T-helper 1 cell treated with Interleukin-12 subunit alpha and Interleukin-12 subunit beta and Interleukin-4 antibody, amounts not matched to agents 30 ng/mL and 1 ng/mL, for 36 hours (primary cell): ENCODE measurements at regions not wholly inside any gene's neighbourhood (a gene's known extent, or its start where the extent isn't known, plus 50 kb on each side); places are given as distances from the start of the nearest gene placed in this dataset.
"Not testable (repeated sequence)": the region's sequence is repeated elsewhere in the genome, so short reads cannot be mapped to it uniquely, and the experiment has no call there.

Experiments used
- intact Hi-C: fragments of 100-400 bp; cut with micrococcal nuclease; formaldehyde crosslinking; loops from one replicate; pipeline ENCODE4 v1.15.1; 2024

DNA sequence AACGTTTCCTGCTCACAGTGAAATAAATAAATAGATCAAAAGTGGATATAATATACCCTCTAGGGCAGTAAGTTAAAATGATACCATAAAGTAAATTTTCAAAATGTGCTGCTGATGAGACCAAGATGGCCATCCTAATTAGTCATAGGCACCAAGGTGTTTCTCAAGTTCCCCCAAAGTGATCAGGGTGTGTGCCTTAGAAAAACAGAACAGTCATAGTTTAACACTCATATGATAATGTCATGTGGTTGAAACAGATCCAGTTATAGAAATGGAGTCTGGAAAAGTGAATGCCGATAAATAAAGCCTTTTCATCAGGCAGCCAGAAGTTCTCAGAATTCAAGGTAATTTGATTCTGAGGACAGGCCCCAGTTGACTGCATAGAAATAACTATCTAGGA is 161.5 kb upstream of the CDKN2B start:
- intact Hi-C loops = no loop called here

DNA sequence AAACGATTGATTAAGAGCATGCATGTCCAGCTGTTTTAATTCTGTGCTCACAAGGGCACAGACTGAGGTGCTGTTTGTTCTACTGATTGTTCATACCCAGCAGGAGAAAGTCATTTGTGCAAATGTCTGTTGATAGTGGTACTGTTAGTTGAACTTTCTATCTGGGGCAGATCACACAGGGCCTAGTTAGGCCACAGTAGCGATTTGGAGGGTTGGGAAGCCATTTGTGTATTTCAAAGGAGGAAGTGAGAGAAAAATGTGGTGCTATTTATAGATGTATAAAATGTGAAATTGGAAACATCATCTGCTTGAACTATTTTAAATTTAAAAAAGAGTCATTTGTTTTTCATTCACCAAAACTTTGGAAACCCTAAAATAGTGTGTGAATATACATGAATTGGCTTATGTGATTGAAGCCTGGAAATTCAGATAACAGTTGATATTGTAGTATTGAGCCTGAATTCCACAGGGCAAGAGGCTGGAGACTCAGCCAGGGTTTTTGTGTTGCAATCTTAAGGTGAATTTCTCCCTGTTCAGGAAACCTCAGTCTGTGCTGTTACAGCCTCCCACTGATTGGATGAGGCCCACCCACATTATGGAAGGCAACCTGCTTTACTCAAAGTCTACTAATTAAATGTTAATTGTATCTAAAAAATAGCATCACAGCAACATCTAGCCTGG is 162.0 kb upstream of the CDKN2B start:
- intact Hi-C loops = no loop called here

DNA sequence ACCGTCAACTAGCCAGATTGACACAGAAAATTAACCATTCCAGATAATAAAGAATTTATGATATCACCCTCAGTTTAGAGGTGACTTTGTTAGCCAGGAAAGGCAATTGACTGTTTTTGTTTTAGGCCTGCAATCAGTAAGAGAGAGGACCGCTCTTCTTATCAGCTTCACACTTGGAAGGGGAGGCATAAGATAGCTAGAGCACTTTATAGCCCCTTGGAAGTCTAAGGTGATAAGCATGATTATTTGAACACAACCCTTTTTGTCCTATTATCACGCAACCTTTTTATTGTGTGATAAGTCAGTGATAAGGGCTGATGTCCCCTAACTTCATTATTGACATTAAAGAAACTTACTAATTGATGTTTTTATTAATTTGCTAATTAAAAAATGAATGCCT is 162.6 kb upstream of the CDKN2B start:
- intact Hi-C loops = no loop called here

DNA sequence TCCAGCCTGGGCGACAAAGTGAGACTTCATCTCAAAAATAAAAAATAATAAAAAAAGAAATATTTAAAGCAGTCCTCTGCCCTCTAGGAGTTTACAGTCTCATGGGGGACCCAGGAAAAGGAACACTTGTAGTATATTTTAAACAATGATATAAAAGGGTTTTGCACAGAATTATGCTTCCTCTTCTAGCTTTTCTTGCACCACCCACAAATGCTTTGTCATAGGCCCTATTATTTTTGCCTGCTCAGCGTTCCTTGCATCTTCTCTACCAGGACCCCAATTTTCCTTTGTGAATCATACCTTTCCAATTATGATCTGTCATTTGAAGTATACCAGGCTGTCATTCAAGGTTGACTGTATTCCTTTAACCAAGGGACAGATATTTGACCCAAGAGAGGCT is 164.8 kb upstream of the CDKN2B start:
- intact Hi-C loops = no loop called here

DNA sequence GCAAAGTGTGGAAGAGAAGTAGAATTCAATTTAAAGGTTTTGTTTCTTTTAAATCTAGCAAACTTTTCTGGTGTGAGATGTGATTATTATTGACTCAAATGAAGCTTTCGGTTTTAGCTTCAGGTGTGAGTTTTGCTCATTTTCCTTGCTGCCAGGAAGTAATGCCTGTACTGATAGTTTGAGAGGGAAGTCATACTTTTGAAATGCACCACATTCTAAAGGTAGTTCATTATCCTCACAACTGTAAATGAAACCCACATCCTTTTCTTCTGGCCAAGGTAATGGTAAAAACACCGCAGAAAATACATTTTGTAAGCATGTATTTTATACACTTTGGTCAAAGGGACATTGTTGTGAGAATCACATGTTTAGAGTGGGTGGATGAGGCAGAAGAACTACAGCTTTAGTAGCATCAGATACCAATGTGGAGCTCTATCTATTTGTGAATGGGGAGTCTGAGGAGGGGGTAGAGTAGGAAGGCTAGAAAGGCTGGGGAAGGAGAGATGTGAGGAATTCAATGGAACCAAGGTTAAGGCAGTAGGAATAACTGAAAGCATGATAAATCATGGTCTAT is 167.0 kb upstream of the CDKN2B start:
- intact Hi-C loops = loop anchor here (1.0 to 2.0 kb wide), 3 partner anchors 28 to 97 kb away; no protein-coding TSS in a partner anchor

DNA sequence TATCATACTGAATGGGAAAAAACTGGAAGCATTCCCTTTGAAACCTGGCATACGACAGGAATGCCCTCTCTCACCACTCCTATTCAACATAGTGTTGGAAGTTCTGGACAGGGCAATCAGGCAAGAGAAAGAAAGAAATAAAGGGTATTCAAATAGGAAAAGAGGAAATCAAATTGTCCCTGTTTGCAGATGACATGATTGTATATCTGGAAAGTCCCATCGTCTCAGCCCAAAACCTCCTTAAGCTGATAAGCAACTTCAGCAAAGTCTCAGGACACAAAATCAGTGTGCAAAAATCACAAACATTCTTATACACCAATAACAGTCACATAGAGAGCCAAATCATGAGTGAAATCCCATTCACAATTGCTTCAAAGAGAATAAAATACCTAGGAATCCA is 171.9 kb upstream of the CDKN2B start:
- intact Hi-C loops = not testable (repeated sequence)

DNA sequence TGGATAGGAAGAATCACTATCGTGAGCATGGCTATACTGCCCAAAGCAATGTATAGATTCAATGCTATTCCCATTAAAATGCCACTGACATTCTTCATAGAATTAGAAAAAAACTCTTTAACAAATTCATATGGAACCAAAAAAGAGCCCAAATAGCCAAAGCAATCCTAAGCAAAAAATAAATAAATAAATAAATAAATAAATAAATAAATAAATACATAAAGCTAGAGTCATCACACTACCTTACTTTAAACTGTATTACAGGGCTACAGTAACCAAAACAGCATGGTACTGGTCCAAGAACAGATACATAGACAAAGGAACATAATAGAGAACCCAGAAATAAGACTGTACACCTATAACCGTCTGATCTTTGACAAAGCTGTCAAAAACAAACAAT is 180.4 kb upstream of the CDKN2B start:
- intact Hi-C loops = no loop called here

DNA sequence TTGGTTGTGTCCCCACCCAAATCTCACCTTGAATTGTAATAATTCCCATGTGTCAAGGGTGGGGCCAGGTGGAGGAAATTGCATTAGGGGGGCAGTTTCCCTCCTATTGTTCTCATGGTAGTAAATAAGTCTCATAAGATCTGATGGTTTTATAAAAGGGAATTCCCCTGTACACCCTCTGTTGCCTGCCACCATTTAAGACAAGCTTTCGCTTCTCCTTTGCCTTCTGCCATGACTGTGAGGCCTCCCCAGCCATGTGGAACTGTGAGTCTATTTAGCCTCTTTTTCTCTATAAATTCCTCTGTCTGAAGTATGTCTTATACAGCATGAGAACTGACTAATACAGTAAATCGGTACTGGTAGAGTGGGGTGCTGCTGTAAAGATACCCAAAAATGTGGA is 187.9 kb upstream of the CDKN2B start:
- intact Hi-C loops = not testable (repeated sequence)

DNA sequence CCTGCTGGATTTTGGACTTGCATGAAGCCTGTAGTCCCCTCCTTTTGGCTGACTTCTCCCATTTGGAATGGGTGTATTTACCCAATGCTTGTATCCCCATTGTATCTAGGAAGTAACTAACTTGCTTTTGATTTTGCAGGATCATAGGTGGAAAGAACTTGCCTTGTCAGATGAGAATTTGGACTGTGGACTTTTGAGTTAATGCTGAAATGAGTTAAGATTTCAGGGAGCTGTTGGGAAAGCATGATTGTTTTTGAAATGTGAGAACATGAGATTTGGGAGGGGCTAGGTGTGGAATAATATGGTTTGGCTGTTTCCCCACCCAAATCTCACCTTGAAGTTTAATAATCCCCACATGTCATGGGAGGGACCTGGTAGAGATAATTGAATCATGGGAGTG is 189.6 kb upstream of the CDKN2B start:
- intact Hi-C loops = no loop called here

DNA sequence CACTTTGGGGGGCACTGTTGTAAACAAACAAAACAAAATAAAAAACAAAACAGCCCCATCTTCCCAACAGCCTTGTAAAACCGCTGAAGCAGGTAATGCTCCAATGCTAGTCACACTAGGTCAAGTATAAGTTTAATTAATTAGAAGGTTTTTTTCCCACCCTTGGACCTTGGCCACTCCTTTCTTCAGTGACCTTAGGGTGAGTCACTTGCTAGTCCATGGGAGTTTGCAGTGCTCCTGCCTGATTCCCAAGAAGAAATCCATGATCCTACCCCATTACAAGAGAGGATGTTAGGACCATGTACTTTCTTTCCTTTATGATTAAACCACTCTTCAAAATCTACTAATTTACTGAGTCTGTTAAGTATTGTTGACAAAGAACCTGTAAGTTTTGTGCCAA is 192.2 kb upstream of the CDKN2B start:
- intact Hi-C loops = no loop called here

DNA sequence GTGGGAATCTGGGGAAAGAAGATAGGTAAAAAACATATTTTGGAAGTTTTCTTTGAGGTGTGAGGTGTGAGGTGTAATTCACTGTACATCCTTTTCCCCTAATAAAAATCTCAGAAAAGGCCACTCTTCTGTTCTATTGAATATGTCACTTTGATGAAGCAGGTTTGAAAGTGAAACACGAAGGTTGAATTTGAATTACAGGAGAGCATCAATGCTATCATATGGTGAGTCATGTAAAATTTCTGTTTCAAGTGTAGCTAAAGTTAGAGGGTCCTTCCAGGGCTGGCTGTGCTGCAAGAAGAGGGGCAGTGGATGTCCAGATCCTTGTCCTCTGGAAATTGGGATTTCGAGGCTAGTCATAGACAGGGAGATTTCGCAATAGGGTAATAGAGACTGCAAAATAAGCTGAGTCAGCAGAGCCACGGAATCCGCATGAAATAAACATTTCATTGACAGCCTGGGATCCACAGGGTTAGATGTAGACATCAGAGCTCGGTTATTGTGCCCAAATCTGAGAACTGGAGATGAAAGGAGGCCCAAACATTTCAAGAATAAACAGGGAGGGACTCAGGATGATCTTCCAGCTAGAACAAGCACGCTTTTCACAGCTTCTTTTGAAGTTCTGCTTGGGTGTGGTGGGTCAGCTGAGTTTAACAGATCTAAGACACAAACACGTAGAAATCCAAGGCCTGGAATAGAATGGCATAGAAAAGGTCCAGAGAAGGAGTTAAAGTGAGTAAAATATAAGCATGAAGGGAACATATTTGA is 194.4 kb upstream of the CDKN2B start:
- intact Hi-C loops = no loop called here

DNA sequence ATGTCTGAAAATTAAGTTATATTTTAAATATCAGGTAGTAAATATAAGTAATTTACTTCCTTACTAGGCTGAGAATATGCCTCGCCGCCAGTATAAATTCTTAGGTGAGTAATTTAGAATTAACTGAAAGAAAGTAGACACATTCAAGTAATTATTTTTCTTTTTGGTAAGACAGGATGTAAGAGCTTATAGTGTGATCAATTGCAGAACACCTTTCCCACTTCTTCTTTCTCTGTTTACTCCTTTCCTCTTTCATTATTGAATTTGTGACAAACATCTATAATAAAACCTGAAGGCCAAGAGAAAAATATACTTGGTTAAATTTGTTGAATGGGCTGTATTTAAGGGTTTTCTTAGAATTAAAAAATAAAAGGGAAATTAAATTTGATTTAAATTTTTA is 195.1 kb upstream of the CDKN2B start:
- intact Hi-C loops = no loop called here

DNA sequence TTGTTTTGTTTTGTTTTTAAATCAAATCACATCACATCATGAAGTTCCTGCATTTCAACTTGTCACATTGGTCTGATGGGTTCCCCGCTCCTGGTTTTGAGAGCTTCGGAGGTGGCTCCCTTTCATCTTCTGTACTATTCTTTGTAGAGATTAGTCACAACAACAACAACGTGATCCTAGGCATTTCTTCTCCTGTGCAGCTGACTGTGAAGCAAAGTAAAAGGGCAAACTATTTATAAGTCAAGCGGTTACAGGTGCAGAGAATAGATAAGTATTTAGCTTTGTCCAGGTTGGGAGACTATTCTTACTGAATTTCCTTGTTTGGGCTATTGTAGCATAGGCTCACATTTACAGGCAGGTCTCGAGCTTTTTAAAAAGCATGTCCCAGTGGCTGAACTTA is 197.7 kb upstream of the CDKN2B start:
- intact Hi-C loops = loop anchor here (5.0 kb wide), 1 partner anchor 60 kb away; no protein-coding TSS in a partner anchor

DNA sequence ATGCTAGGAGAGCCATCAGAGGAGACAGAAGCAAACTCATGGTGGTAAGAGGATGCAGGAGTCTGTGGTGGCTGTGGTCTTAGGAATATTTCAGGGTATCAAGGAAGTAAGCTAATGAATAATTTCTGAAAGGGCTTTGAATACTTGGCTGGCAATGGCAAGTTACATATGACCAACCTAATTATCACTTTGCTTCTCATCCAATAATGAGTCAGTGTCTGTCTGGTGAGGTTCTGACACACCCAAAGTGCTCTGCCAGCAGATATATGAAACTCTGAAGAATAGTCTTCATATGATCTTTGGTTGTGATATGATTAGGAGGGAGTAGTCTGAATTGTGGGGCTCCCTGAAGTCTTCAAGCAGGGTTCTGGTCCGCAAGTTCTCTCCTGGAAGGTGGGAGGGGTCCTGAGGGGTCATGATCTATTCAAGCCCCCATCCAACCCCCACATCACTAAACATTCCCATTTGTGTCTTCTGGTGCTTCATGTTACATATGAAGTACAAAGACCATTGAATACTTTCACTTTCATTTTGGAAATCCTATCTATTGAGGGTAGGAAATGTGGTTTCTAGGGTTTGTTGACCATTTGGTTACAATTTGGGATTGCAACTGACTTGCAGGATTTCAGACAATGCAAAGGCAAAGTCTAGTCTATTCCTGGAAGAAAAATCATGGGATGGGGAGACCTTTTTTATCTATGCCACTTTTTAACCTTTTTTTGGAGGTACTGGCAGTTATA is 199.9 kb upstream of the CDKN2B start:
- intact Hi-C loops = loop anchor here (2.0 to 5.0 kb wide), 3 partner anchors 32 to 62 kb away; no protein-coding TSS in a partner anchor

DNA sequence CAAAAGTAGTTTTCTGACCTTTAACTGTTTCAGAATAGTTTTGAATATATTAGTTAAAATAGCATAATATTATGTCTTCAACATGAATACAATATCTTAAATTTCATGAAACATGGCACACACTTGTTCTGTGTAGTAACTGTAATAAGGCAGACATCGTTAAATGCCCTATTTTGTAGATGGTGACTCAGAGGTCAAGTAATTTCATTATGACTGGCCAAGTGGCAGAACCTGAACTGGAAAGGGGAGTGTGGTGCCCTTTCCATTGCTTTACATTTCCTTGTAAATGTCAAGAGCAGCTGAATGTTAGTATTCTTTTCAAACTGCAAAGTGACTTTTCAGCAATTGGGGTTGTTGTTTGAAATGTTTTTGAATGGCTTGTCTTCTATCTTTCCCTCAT is 201.2 kb upstream of the CDKN2B start:
- intact Hi-C loops = no loop called here

DNA sequence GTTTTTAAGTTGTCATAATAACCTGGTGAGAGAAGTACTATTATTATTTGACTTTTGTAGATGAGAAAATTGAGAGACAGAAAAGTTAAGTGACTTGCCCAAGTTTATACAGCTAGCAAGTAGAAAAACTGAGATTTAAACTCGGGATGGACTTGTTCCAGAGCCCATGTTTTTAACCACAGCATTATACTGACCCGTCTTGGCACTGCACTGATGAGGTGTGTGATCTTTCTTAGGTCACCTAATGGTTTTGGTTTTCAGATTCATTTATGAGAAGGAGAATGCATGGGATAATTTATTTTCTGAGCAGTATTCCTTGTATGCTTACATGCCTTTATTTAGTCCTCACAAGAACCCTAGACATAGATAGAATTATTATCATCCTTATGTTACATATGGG is 201.8 kb upstream of the CDKN2B start:
- intact Hi-C loops = no loop called here

DNA sequence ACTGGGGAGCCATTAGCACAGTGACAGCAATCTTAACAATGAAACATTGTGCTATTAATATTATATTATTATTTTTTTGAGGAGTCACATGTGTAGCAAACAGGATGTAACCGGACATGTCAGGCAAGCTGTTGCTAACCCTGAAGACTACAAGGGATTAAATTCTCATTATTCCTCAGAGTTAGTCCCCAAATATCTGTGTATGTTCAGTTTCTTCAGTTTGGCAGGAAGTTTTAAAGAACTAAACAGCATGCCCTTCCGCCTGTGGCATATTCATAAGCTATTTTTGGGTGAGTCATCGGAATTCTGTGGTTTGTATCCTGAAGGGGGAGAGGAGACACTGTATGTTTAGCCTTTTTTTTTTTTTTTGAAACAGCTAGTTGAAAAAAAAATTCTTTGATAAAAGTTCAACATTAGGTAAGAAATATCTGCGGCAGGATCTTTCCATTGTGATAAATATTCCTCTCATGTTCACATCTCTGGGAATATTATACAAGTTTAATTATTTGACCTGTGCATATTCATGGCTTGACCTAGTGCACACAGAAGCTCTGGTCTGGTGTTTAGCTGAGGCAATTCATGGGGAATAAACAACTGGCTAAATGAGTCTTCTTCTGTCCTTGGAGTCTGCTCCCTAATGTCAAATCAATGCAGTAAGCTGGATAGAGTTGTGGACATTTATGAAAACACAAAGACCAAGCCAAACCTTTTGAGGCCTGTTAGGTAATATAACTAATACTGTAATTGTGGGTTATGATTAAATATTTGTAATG is 202.7 kb upstream of the CDKN2B start:
- intact Hi-C loops = no loop called here

DNA sequence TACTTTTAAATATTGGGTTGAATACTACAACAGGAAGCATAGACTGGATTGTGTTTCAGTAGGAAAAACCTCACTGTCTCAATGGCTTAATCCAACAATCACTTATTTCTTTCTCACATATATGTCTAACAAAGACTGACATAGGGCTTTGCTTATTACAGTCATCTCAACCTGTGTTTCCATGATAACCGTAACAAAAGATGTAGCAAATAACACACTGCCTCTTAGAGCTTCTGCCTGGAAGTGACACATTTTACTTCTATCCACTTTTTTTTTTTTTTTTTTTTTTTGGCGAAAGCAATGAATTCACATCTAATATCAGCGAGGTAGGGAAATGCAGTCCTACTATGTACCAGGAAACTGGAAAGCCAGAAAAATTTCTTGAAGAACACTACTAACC is 204.9 kb upstream of the CDKN2B start:
- intact Hi-C loops = no loop called here

DNA sequence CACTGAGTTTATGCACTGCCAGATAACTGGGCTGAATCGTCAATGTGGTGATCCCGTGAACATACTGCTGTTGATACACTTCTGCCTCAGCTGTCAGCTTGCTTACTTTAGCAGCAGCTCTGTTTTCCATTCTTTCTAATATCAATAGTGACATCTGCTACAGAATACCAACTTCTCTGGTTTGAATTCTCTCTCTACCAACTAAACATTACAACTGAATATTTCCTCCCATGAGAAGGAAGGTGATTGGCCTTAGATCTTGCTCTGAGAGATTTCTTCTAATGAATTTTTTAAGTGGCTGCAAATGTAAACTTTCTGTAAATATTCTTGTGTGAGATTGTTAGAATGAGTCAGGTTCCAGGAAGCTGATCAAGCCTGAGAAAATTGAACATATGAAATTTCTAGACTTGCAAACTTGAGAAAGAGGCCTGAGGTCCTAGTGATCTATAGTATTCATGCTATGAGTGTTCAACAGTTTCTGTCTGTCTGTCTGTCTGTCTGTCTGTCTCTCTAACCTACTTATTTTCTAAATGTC is 205.5 kb upstream of the CDKN2B start:
- intact Hi-C loops = no loop called here

DNA sequence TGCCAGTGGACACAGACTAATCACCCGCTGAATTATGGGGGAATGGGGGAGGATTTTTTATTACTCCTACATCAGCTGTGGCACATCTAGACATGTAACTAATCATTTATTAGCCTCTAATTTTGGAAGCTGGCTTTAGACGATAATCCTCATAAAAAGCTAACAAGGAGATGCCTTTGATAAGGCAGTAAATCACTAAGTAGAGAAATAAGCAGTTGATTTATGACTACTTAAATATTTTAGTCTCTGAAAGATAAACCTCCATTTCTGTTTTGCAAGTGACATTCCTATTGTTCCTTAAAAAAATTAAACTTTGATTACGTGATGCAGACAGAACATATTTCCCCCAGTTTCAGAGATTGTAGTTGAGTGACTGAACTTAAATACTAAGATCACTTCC is 206.4 kb upstream of the CDKN2B start:
- intact Hi-C loops = no loop called here

DNA sequence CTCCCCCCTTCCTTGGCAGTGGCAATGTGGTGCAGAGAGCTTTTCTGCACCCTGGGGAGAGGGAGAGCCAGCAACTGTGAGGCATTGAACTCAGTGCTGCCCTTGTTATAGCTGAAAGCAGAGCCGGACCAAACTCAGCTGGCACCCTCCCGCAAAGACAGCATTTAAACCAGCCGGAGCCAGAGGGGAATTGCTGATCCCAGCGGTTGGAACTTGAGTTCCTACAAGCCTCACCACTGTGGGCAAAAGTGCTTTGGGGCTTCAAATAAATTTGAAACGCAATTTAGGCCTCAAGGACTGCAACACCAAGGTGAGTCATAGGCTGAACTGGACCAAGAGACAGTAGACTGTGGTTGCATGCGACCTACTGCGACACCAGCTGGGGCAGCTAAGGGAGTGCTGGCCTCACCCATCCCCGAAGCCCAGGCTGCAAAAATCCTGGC is 207.6 kb upstream of the CDKN2B start:
- intact Hi-C loops = no loop called here
